NCI-H1105 (cell line): ENCODE measurements at regions not wholly inside any gene's neighbourhood (a gene's known extent, or its start where the extent isn't known, plus 50 kb on each side); places are given as distances from the start of the nearest gene placed in this dataset.
"Not testable (repeated sequence)": the region's sequence is repeated elsewhere in the genome, so short reads cannot be mapped to it uniquely, and the experiment has no call there.

Experiments
- DNase-seq: peaks from one replicate; lab custom pipeline; 2025; lab: John Stamatoyannopoulos, UW

DNA sequence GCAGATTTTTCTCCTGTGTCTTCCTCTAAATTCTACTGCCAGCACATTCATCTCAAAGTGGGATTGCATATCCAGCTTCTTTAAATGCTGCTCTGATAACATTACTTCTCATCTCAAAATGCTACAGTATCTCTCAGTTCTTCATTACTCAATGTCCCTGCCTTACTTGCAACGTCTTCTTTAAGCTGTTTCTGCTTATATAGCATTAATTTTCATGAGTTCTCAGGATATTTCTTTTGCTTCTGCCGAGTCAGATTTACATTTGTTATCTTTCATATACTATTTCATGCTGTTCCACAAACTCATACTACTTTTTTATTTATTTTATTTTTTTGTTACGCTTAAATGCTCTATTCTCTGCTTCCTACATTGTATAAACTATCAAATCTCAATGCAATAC, 1223.5 kb upstream of the FAM98A start:
- DNase-seq = no peak

DNA sequence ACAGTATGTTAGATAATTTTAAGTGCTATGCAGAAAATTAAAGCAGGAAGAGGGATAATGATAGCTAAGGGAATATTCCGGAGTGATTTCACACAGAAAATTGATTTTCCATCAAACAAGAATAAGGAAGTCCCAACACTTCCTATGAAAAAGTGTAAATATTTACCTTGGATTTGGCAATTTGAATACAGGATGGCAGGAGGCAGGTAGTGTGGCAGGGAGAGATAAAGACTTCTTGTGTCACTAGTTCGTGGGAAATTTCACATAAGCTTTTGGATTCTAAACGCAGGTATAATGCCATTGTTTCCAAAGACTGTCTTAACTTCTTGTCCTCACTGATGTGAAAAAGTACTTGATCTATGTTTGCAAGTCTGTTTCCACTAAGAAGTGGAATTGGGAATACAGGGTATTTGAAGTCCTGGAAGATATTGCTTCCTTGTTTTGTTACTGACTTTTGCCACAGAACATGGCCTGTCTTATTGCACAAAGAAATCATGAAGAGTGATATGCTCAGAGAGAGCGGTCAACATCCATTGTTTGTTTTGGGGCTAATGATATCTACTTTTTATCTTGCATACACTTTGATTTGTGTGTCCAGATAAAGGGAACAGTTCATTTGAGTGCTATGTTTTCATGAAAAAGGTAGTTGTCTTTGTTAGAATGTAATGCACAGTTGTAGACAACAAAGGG, 1216.1 kb upstream of the FAM98A start:
- no peak for DNase-seq

DNA sequence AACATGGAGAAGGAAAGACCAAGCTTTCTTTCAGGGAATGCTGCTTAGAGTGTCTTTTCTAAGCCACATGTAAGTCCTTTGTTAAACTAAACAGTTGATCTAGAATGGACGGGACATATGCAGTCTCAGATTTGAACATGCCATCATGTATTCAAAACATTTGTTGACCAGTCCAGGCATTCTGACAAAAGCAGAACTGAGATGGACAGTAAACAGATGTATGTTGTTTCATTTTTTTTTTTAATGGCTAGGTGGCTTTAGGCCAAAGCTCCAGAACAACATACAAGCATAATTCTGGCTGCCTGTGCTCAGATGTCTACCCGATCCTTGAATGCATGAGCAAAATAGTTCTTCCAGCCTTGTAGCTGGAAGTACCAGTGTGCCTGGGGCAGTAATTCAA, 1211.4 kb upstream of the FAM98A start:
- DNase-seq = no peak

DNA sequence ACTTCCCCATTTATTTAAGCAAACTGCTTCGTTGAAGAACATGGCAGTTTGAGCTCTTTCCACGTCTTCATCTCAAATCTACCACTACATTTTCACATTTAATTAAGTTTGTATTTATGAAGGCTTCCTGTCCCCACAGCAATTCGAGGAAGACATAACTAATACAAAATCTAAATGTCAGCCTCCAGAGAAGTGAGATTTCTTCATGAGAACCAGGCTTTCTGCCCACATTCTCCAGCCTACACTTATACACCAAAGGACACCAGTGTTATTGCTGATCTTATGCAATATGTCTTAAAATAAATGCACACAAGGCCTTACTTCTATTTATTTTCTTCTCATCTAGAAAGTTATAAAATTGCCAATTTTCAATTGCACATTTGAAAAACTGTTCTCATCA, 1209.3 kb upstream of the FAM98A start:
- no peak for DNase-seq

DNA sequence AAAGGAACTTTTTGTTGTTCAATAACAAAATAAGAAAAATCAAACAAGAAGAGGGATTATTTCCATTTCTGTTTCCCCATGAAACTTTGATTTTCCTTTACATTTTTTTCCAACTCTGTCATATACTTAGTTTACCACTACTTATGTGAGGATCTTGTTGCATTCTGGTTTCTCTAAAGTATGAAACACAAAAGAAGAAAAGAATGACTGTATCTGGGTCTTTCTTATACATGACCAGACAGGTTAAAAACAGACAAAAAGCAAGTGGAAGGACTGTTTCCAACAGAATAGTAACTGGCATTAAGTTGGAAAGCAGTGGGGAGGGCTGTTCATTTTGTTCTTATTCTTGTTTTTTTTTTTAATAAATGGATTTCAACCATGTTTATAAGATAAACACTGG, 1207.8 kb upstream of the FAM98A start:
- DNase-seq = no peak

DNA sequence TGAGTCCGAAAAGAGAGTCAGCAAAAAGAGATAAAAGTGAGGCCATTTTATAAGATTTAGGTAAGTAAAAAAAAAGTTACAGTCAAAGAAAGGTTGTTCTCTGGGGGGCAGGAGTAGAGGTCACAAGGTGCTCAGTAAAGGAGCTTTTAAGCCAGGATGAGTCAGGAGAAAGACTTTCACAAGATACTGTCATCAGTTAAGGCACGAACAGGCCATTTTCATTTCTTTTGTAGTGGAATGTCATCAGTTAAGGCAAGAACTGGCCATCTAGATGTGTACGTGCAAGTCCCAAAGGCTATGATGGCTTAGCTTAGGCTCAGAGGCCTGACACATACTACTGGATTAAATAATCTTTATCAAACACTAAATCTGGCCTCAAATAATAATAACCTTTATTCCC, 1207.3 kb upstream of the FAM98A start:
- no peak for DNase-seq

DNA sequence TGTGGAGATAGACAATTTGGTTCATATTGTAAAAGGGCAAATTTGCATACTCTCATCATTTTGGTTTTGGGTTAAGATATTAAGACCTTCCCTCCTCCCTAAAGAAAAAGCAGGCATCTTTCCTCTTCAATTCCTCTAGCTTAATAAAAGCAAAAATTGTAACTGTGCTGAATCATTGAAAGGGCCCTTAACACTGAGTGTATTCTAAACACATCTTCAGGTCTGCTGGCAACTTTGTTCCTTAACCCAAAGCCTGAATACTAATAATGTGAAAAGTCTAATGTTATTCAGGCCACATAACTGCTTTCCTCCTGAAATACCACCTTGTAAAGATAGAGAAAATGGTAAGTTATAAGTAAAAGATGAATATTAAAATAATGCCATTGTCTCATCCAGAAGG, 1200.5 kb upstream of the FAM98A start:
- DNase-seq = no peak

DNA sequence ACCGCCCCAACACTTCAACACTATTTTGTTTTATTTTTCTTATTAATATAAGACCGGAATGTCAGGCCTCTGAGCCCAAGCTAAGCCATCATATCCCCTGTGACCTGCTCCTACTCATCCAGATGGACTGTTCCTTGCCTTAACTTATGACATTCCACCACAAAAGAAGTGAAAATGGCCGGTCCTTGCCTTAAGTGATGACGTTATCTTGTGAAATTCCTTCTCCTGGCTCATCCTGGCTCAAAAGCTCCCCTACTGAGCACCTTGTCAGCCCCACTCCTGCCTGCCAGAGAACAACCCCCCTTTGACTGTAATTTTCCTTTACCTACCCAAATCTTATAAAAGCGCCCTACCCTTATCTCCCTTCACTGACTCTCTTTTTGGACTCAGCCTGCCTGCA, 1196.5 kb upstream of the FAM98A start:
- not testable (repeated sequence) for DNase-seq

DNA sequence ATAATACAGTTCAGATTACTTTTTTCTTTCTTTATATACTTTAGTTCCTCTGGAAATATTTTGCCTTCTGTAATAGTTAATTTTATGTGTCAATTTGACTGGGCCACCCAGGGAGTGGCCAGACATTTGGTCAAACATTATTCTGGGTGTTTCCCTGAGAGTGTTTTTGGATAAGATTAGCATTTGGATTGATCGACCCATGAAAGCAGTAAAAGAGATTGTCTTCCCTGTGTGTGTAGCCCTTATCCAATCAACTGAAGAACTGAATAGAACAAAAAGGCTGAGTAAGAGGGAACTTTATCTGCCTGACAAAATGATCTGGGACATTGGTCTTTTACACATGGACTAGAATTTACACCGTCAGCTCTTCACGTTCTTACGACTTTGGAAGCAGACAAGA, 1190.1 kb upstream of the FAM98A start:
- DNase-seq = no peak

DNA sequence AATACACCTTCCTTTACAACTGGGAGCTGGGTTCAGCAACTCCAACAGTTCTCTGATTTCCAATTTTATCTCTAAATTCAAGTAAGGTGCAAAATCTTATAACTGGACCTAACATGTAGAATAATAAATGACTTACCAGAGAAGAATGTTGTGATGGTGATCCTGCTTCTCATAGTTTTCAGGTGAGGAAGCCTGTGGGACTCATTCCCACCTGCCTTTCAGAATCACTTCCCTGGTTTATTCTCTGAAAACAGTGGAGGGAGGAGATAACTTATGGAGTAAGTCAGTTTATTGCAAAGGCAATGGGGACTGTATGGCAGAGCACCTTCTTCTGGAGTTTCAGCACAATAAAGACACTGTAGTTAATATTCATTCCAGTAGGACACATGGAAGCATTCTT, 1188.2 kb upstream of the FAM98A start:
- no peak for DNase-seq

DNA sequence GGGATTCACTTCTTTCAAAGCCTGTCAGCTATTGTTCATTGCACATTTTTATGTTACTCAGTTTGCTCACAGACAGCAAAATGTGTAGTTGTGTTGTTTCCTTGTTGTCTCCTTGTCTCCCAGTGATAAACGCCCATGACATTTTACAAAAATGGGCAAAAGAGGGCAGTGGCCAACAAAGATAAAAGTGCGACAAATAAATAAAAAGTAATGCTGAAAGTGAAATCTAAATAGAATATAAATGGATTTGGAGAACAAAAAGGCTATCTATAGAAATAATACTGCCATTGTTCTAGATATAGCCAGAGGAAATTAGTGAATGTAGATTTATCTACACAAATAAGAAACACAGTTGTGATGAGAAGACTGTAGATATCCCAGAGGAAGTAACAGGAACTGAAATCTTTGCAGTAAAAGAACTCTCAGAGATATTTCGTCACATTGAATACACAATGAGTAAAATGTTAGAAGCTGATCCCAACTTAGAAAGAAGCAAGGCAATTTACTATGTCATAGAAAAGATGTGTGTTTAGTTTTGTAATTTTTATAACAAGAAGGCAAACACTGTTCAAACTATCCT, 1186.2 kb upstream of the FAM98A start:
- no peak for DNase-seq

DNA sequence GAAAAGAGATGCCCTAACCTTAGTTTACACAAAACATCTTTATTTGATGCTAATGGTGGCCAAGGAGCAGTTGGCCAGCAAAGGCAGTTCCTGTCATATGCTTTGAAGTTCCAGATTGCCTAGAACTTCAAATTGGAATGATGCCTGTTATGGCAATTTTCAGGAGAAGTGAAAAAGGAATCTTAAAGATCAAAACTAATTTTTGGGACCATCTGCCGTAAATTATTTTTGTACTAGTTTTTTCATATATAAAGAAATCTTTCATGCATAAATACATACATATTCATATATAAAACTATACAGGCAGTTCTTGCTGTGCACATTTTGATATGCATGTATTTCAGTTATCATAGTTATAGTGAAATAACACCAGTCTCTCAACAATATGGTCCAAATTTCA, 1185.6 kb upstream of the FAM98A start:
- no peak for DNase-seq

DNA sequence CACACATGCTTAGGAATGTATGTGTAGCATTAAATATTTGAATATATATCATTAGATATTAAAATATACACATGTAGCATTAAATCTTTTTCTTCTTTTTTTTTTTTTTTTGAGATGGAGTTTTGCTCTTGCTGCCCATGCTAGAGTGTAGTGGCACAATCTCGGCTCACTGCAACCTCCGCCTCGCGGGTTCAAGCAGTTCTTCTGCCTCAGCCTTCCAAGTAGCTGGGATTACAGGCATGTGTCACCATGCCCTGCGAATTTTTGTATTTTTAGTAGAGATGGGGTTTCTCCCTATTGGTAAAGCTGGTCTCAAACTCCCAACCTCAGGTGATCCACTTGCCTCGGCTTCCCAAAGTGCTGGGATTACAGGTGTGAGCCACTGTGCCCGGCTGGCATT, 1151.6 kb upstream of the FAM98A start:
- not testable (repeated sequence) for DNase-seq

DNA sequence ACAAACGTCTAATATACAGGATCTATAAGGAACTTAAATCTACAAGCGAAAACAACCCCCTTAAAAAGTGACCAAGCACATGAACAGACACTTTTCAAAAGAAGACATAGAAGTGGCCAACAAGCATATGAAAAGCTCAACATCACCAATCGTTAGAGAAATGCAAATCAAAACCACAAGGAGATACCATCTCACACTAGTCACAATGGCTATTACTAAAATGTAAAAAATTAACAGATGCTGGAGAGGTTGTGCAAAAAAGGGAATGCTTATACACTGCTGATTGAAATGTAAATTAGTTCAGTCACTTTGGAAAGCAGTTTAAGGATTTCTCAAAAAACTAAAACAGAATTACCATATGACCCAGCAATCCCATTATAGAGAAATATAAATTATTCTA, 1148.5 kb upstream of the FAM98A start:
- no peak for DNase-seq

DNA sequence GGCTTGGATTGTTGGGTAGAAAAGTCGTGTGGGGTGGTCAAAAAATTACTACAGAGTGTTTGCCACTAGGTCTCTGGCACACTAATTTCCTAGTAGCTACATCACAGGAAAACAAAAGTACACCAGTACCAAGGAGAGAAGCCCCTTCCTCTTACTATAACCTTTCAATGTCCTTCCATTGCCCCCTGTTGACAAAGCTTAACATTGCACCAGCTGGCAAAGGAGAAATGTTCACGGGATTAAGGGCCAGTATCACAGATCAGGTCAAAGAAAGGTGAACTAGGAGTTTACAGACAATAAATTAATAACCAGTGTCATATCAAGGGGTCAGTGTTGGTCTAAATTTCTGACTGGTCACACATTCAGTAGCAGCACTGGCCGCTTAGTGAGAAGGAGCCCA, 1139.6 kb upstream of the FAM98A start:
- no peak for DNase-seq

DNA sequence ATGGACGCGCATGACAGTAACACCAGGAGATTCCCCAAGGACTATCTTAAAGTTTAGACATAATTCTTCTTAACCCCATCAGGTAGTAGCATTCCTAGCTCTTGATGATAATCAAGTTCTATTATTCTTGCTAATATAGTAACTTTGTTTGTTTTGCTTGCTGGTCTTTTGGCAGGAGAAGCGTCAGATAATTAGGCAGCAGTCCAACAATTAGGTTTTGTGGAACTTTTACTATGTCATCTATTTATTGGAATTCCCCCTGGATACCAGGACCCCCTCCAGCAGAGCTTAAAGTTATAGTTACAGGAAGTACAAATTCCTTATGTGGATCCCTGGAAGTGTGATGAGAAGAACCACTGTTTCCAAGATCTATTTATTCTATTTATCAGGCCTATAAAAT, 1138.0 kb upstream of the FAM98A start:
- DNase-seq = no peak

DNA sequence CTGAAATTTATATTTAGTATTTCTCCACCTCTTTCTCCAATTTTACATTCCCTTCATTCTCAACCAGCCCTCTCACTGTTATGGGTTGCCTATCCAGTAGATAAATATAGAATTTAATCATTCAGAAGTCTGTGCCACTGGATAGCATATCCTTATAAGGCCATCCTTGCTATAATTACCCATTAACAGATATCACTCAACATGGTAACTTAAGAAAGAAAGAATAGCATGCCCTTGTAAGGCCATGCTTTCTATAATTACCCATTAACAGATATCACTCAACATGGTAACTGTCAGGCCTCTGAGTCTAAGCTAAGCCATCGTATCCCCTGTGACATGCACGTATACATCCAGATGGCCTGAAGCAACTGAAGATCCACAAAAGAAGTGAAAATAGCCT, 1137.4 kb upstream of the FAM98A start:
- DNase-seq = no peak

DNA sequence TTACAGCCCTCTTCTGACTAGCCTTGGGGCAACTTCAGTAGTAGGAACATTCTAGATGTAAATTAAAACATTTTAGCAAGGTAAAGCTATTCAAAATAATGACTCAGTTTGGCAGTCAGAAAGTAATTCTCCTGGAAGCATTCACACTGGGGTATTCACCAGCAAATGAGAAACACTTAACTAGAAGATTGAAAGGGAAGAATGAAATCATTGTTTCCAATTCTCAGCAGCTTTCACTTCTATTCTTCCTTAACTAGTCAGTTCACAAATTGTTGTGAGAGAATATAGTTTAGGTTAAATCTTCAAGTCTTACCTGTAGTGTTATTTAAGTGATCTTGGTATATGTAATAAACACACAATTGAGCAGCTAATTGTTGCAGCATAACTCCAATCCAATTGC, 1135.6 kb upstream of the FAM98A start:
- DNase-seq = no peak

DNA sequence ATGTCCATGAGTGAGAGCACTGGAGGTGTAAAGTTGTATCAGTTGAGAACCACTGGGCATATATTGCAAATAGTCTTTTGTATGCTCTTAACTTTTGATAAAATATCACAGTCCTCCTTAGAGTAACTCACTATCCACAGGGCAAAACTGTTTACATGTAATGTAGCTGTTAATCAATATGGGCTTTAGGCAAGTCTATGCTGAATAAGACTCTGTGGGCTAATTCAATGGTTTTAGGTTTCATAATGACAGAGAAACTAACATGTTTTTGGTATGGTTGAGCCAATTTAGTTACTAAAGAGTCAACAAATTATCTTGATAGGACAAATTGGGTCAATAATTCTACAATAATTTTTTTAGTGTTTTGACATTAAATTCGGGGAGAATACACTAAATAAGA, 1134.9 kb upstream of the FAM98A start:
- no peak for DNase-seq

DNA sequence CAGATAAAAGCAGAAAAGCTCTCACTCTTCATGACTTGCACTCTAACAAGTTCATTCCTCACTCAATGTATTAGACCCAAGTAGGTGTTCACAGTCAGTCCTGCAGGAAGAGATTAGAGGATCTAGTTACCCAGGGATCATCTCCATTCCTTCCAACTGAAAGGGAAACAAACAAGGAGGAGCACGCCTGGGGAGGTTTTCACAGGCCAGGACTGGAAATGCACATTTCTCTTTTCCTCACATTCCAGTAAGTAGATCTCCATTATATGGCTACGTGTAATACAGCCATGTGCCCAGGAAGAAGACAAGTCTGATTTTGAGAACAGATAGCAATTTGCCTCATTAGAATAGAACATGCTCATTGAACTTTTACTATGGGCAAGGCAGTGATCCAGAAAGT, 1132.2 kb upstream of the FAM98A start:
- no peak for DNase-seq

DNA sequence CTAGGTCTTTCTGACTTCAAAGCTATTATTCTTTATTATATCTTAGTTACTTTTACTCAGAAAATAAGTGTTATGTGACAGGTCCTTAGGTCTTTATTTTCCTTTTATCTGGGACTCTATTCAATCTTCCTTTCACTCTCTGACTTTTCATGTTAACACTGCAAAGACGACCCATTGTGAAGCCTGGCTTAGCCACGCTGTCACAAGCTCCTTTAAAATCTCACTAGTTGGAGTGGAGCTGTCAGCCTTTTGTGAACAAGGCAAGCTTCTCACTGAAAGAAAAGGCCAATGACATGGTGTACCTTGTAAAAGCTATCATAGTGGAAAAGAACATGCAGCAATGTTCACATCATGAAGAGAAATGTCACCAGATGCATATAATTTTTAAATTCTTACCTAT, 1130.7 kb upstream of the FAM98A start:
- no peak for DNase-seq

DNA sequence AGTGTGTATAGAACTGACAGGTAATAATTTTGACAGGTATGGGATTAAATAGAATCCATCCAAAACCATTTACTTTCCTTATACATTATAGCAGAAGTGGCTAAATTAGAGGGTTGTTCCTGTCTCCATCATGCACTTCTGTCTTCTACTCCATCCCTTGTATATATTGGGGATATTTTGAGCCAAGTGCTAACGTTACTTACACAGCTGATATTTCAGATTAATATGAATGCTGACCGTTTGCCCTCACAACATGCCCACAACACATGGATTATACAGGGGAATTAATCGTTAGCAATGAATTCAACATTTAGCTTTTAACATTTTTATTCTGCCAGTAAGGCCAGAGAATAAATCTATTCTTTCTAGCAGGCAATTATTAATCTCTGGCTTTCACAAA, 1125.0 kb upstream of the FAM98A start:
- DNase-seq = no peak

DNA sequence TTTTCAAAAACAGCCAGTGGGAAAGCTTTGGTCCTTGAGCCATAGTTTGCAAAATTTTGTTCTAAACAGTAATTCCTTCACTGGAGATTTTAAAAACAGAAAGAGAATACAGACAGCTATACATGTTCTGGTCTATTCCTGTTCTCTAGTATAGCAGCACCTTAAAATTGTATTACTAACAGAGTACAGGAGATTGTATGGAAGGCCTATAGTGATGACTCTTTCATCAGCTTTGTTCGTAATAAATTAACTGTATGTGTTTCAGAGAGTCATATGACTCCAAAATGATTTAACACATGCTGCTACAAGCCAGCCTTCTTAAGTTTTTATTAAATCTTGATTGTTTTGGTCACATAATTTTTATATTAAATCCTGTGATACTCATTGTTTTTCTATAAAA, 1124.6 kb upstream of the FAM98A start:
- DNase-seq = no peak

DNA sequence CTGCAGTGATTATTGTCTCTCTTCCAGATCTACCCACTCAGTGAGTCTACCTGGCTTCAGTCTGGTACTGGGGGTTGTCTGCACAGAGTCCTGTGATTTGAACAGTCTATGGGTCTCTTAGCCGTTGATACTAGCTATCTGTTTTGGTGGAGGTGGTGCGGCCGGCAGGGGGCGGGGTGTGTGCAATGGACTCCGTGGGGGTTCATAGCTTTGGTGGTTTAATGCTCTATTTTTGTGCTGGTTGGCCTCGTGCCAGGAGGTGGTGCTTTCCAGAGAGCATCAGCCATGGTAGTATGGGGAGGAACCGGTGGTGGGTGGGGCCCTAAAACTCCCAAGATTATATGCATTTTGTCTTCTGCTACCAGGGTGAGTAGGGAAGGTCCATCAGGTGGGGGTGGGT, 1120.1 kb upstream of the FAM98A start:
- DNase-seq = no peak
